ENCODE measurements at regions not wholly inside any gene's neighbourhood (a gene's known extent, or its start where the extent isn't known, plus 50 kb on each side); places are given as distances from the start of the nearest gene placed in this dataset.

DNA sequence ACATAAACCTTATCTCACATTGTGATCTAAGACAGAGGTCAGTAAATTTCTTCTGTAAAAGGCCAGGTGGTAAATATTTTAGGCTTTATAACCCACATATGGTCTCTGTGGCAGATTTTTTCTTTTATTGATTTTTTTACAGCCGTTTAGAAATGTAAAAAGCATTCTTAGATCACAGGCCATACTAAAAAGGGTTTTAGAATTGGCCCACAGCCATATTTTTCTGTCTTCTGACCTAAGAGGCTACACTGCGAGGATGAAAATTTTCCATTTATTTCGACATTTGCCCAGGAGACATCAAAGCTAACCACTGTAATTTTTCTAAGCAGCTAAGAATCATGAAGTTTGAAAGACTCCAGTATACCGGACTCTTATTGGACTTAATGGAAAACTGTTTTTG, 377.2 kb upstream of the SGO1 start:
- Histone ChIP-seq H3K23ac (ENCODE audit: insufficient read length, low read depth, low read length) (no peak overlapping the region), H3K23me2 (ENCODE audit: insufficient read length, low read depth, low read length, poor library complexity, severe bottlenecking) (no peaks in the 10 kb centered on the region), H2AK5ac (ENCODE audit: insufficient read length, low read length) (no peak overlapping the region), H3K27me3 (ENCODE audit: insufficient read depth, low read length) (no peaks in the 10 kb centered on the region), H2BK5ac (ENCODE audit: insufficient read length, low read length) (no peak overlapping the region), H3K4me1 (ENCODE audit: insufficient read depth, low read length) (no peaks in the 10 kb centered on the region), H3K27ac (ENCODE audit: insufficient read length, low read depth, low read length) (no peak overlapping the region), H3K79me1 (ENCODE audit: insufficient read depth, low read depth, low read length, poor library complexity, severe bottlenecking) (no peaks in the 10 kb centered on the region), H4K8ac (replicated peaks; ENCODE audit: insufficient read length, low read depth, low read length) (no peak overlapping the region), H3K9me3 (ENCODE audit: control insufficient read depth, low read depth, low read length) (no peaks in the 10 kb centered on the region), H3K14ac (ENCODE audit: insufficient read depth, low read length) (no peak overlapping the region), H2BK20ac (ENCODE audit: low read depth, low read length, poor library complexity, severe bottlenecking) (no peak overlapping the region), H4K20me1 (ENCODE audit: control insufficient read depth, insufficient read depth, insufficient read length) (no peaks in the 10 kb centered on the region), H3K79me2 (ENCODE audit: insufficient read depth, low read length) (no peaks in the 10 kb centered on the region), H2BK15ac (ENCODE audit: low read depth, low read length) (no peak overlapping the region), H2BK120ac (ENCODE audit: low read depth, low read length, poor library complexity, severe bottlenecking) (no peak overlapping the region), H2BK12ac (ENCODE audit: insufficient read length, low read depth, low read length) (no peak overlapping the region), H3K9ac (ENCODE audit: extremely low read depth, insufficient read length, low read length) (no peak overlapping the region), H4K91ac (ENCODE audit: insufficient read length, low read depth, low read length) (no peak overlapping the region), H3K56ac (ENCODE audit: insufficient read length, low read depth, low read length) (no peak overlapping the region), H3K4ac (ENCODE audit: low read depth, low read length) (no peak overlapping the region), H4K5ac (ENCODE audit: insufficient read length, low read depth, low read length) (no peak overlapping the region), H3K18ac (ENCODE audit: insufficient read length, low read depth, low read length) (no peak overlapping the region), H3T11ph (ENCODE audit: low read length) (no peak overlapping the region), H3K4me2 (ENCODE audit: insufficient read depth, insufficient read length, low read length) (no peak overlapping the region), H2AFZ (ENCODE audit: low read length) (no peak overlapping the region)
- no peak for DNase-seq
- no peaks in the 10 kb centered on the region for H3K4me1 Mint-ChIP-seq
- WGBS (ENCODE audit: extremely low coverage, insufficient read length, low lambda C conversion rate), result no CpG with 5 or more reads among the region's 4 CpGs
- no peaks in the 10 kb centered on the region for H3K27me3 Mint-ChIP-seq (ENCODE audit: low read depth)
- H3K4me3 Mint-ChIP-seq, result no peak overlapping the region
- H3K36me3 Mint-ChIP-seq (ENCODE audit: insufficient read depth in 1 of 3, low read depth in 3 of 3), result no peaks in the 10 kb centered on the region
- H3K27ac Mint-ChIP-seq, result no peak overlapping the region
- no peaks in the 10 kb centered on the region for H3K9me3 Mint-ChIP-seq
- no peak for TF ChIP-seq CTCF (conservative IDR thresholded peaks at IDR 0.05)

Measured in H9 (cell line).